ENCODE measurements at regions not wholly inside any gene's neighbourhood (a gene's known extent, or its start where the extent isn't known, plus 50 kb on each side); places are given as distances from the start of the nearest gene placed in this dataset.
"Not testable (repeated sequence)": the region's sequence is repeated elsewhere in the genome, so short reads cannot be mapped to it uniquely, and the experiment has no call there.

- no peak for DNase-seq (ENCODE audit: low spot score)
Measured at GRCh38 chr16:60367739-60368138, 1633.6 kb upstream of the GOT2 start.

- no peak for DNase-seq (ENCODE audit: low spot score)
Measured at GRCh38 chr16:60363566-60363965, 1629.5 kb upstream of the GOT2 start.

- DNase-seq (ENCODE audit: low spot score) = not testable (repeated sequence)
Measured at GRCh38 chr16:60359866-60360265, 1625.8 kb upstream of the GOT2 start.

GRCh38 chr16:60359412-60359811, 1625.3 kb upstream of the GOT2 start:
- not testable (repeated sequence) for DNase-seq (ENCODE audit: low spot score)

- not testable (repeated sequence) for DNase-seq (ENCODE audit: low spot score)
Measured at GRCh38 chr16:60357876-60358522, 1623.9 kb upstream of the GOT2 start.

- no peak for DNase-seq (ENCODE audit: low spot score)
Measured at GRCh38 chr16:60346256-60346655, 1612.1 kb upstream of the GOT2 start.

- DNase-seq (ENCODE audit: low spot score) = no peak
Measured at GRCh38 chr16:60337671-60338070, 1603.6 kb upstream of the GOT2 start.

- no peak for DNase-seq (ENCODE audit: low spot score)
Measured at GRCh38 chr16:60331168-60331567, 1597.1 kb upstream of the GOT2 start.

GRCh38 chr16:60329108-60329507, 1595.0 kb upstream of the GOT2 start:
- no peak for DNase-seq (ENCODE audit: low spot score)

GRCh38 chr16:60328152-60328551, 1594.0 kb upstream of the GOT2 start:
- DNase-seq (ENCODE audit: low spot score) = no peak

- no peak for DNase-seq (ENCODE audit: low spot score)
Measured at GRCh38 chr16:60318486-60318885, 1584.4 kb upstream of the GOT2 start.

GRCh38 chr16:60310846-60311445, 1576.8 kb upstream of the GOT2 start:
- DNase-seq (ENCODE audit: low spot score) = no peak

- no peak for DNase-seq (ENCODE audit: low spot score)
Measured at GRCh38 chr16:60304720-60305119, 1570.6 kb upstream of the GOT2 start.

GRCh38 chr16:60304066-60304465, 1570.0 kb upstream of the GOT2 start:
- no peak for DNase-seq (ENCODE audit: low spot score)

GRCh38 chr16:60302676-60303075, 1568.6 kb upstream of the GOT2 start:
- DNase-seq (ENCODE audit: low spot score) = no peak

- DNase-seq (ENCODE audit: low spot score) = no peak
Measured at GRCh38 chr16:60302261-60302660, 1568.1 kb upstream of the GOT2 start.

GRCh38 chr16:60299241-60299776, 1565.2 kb upstream of the GOT2 start:
- DNase-seq (ENCODE audit: low spot score) = no peak

- no peak for DNase-seq (ENCODE audit: low spot score)
Measured at GRCh38 chr16:60295451-60295850, 1561.3 kb upstream of the GOT2 start.

- DNase-seq (ENCODE audit: low spot score) = no peak
Measured at GRCh38 chr16:60285794-60286193, 1551.7 kb upstream of the GOT2 start.

GRCh38 chr16:60279061-60279665, 1545.0 kb upstream of the GOT2 start:
- DNase-seq (ENCODE audit: low spot score) = no peak

- no peak for DNase-seq (ENCODE audit: low spot score)
Measured at GRCh38 chr16:60274431-60275019, 1540.4 kb upstream of the GOT2 start.

- DNase-seq (ENCODE audit: low spot score) = no peak
Measured at GRCh38 chr16:60271781-60272180, 1537.7 kb upstream of the GOT2 start.

Data from NAMALWA (cell line).